GM23338 (cell line): ENCODE measurements at regions not wholly inside any gene's neighbourhood (a gene's known extent, or its start where the extent isn't known, plus 50 kb on each side); places are given as distances from the start of the nearest gene placed in this dataset.

Experiments used
- ATAC-seq: fragments of 200-7000 bp; cut with Tn5 transposase; 3 replicates; pipeline ENCODE4 v1.9.1; 2020
- DNase-seq: peaks from one replicate; pipeline ENCODE4 v3.0.0-alpha.2; 2015; ENCODE audit warnings: low spot score
- H2AFZ ChIP-seq: fragments of 200-600 bp; sonication (generic); 2 replicates; pipeline ENCODE4 v1.8.0; 2016; ENCODE audit warnings: antibody characterized with exemption, mild to moderate bottlenecking, moderate library complexity
- H3F3A ChIP-seq: fragments of 200-600 bp; sonication (generic); replicated peaks from 2 replicates; pipeline ENCODE4 v1.8.0; 2017; ENCODE audit warnings: antibody characterized with exemption, mixed run types, low read depth
- H3K27ac ChIP-seq: fragments of 200-600 bp; sonication (generic); 2 replicates; pipeline ENCODE4 v1.6.1; 2016; ENCODE audit warnings: low read depth
- H3K27me3 ChIP-seq: fragments of 200-600 bp; sonication (generic); 2 replicates; pipeline ENCODE4 v1.8.0; 2016; ENCODE audit warnings: mild to moderate bottlenecking, mixed run types, moderate library complexity; ENCODE audit not compliant: insufficient read depth
- H3K36me3 ChIP-seq: fragments of 200-600 bp; sonication (generic); 2 replicates; pipeline ENCODE4 v1.8.0; 2016; ENCODE audit warnings: mild to moderate bottlenecking; ENCODE audit not compliant: insufficient read depth
- H3K4me1 ChIP-seq: fragments of 200-600 bp; sonication (generic); 2 replicates; pipeline ENCODE4 v1.8.0; 2016; ENCODE audit warnings: mild to moderate bottlenecking, moderate library complexity; ENCODE audit not compliant: insufficient read depth
- H3K4me2 ChIP-seq: fragments of 200-600 bp; sonication (generic); 2 replicates; pipeline ENCODE4 v1.7.1; 2017; ENCODE audit warnings: mixed run types
- H3K4me3 ChIP-seq: fragments of 200-600 bp; sonication (generic); 2 replicates; pipeline ENCODE4 v1.6.1; 2016; ENCODE audit warnings: mixed run types
- H3K79me2 ChIP-seq: fragments of 200-600 bp; sonication (generic); replicated peaks from 2 replicates; pipeline ENCODE4 v1.8.0; 2017; ENCODE audit warnings: mild to moderate bottlenecking; ENCODE audit not compliant: insufficient read depth
- H3K9me2 ChIP-seq: fragments of 200-600 bp; sonication (generic); 2 replicates; pipeline ENCODE4 v1.8.0; 2017; ENCODE audit not compliant: insufficient read depth
- H4K20me1 ChIP-seq: fragments of 200-600 bp; sonication (generic); replicated peaks from 2 replicates; pipeline ENCODE4 v1.8.0; 2017; ENCODE audit warnings: mild to moderate bottlenecking; ENCODE audit not compliant: insufficient read depth
- H3K27ac Mint-ChIP-seq: 2 replicates; pipeline ENCODE4 v1.8.0; 2020; ENCODE audit warnings: inconsistent platforms, mild to moderate bottlenecking, moderate library complexity, mixed read lengths
- H3K27me3 Mint-ChIP-seq: 3 replicates; pipeline ENCODE4 v1.8.0; 2022; ENCODE audit warnings: low read depth, mild to moderate bottlenecking, moderate library complexity, mixed read lengths, inconsistent platforms; ENCODE audit not compliant: insufficient read depth, poor library complexity
- H3K36me3 Mint-ChIP-seq: 3 replicates; pipeline ENCODE4 v1.8.0; 2021; ENCODE audit warnings: low read depth, mild to moderate bottlenecking, inconsistent platforms, moderate library complexity, mixed read lengths
- H3K4me1 Mint-ChIP-seq: 3 replicates; pipeline ENCODE4 v1.8.0; 2020; ENCODE audit warnings: mild to moderate bottlenecking, inconsistent platforms, mixed read lengths
- H3K4me3 Mint-ChIP-seq: 3 replicates; pipeline ENCODE4 v1.8.0; 2021; ENCODE audit warnings: moderate library complexity, mild to moderate bottlenecking, inconsistent platforms, mixed read lengths
- H3K9me3 Mint-ChIP-seq: 3 replicates; pipeline ENCODE4 v1.8.0; 2020; ENCODE audit warnings: moderate library complexity, mild to moderate bottlenecking, inconsistent platforms, mixed read lengths
- CREB1 ChIP-seq: fragments of 250-450 bp; sonication (Bioruptor Pico); IDR thresholded peaks from 2 replicates; pipeline ENCODE4 v1.5.0; 2020; ENCODE audit warnings: low read depth, mild to moderate bottlenecking, moderate library complexity
- EZH2 ChIP-seq: fragments of 200-600 bp; sonication (generic); IDR thresholded peaks from one replicate; pipeline ENCODE4 v1.8.0; 2017; ENCODE audit warnings: antibody characterized with exemption, mild to moderate bottlenecking, low read depth; ENCODE audit not compliant: unreplicated experiment
- NANOG ChIP-seq: IDR thresholded peaks from 2 replicates; pipeline ENCODE4 v1.6.1; 2016; ENCODE audit warnings: antibody characterized with exemption, borderline replicate concordance
- POLR2AphosphoS5 ChIP-seq: IDR thresholded peaks from 2 replicates; pipeline ENCODE4 v1.6.1; 2016; ENCODE audit warnings: antibody characterized with exemption, low read depth
- STAT1 ChIP-seq: IDR thresholded peaks from one replicate; pipeline ENCODE4 v1.6.1; 2016; ENCODE audit warnings: antibody characterized with exemption; ENCODE audit not compliant: unreplicated experiment
- TF ChIP-seq, protein P1 (sequence below), 2 experiments: fragments of 200-600 bp in 1 of 2; sonication (generic) in 1 of 2; conservative IDR thresholded peaks; 2 replicates each; pipeline versions ENCODE4 v1.5.1 to v1.6.1; 2016 to 2017; ENCODE audit warnings: antibody characterized with exemption in 2 of 2, low read depth in 2 of 2, mild to moderate bottlenecking in 2 of 2, moderate library complexity in 1 of 2
- TF ChIP-seq, protein P2 (sequence below): fragments of 250-450 bp; sonication (Bioruptor Pico); IDR thresholded peaks from 2 replicates; pipeline ENCODE4 v1.5.0; 2020; ENCODE audit warnings: mild to moderate bottlenecking, moderate library complexity
- TF ChIP-seq, protein P3 (sequence below): IDR thresholded peaks from 2 replicates; pipeline ENCODE4 v1.6.1; 2016; ENCODE audit warnings: antibody characterized with exemption

DNA sequence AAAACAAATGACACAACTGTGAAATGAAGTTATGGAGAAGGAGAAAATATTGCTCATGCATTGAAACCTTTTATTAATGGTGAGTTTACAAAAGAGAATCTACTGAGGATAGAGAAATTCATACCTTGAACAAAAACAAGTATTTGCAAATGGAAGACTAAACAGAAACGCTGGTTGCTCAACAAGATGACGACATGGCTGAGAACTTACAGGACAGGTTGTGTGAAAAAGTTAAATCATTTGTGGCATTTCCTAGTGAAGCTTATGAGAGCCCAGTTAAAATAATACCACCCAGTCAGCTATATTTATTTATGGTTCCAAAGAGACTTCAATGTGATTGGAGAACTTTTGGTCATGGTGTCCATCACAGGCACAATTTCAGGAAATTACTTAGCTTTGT is 148.6 kb upstream of the PKDCC start:
- no peak for ATAC-seq
- H3K9me2 ChIP-seq: 0 out of 2 replicates have a peak, but pooled peaks cover 10% of the 10 kb centered on the region
- H3K4me2 ChIP-seq: no peak overlapping the region
- no peak overlapping the region for H3K27ac ChIP-seq
- H4K20me1 ChIP-seq: no peaks in the 10 kb centered on the region
- no peak overlapping the region for H2AFZ ChIP-seq
- H3K36me3 ChIP-seq: no peaks in the 10 kb centered on the region
- H3K79me2 ChIP-seq: no peaks in the 10 kb centered on the region
- H3F3A ChIP-seq: no peaks in the 10 kb centered on the region
- peaks cover 5% of the 10 kb centered on the region for H3K27me3 Mint-ChIP-seq
- no peaks in the 10 kb centered on the region for H3K36me3 Mint-ChIP-seq
- no peaks in the 10 kb centered on the region for H3K9me3 Mint-ChIP-seq
- H3K27ac Mint-ChIP-seq: no peak overlapping the region
- no peak for DNase-seq
- TF ChIP-seq, protein P1, sequence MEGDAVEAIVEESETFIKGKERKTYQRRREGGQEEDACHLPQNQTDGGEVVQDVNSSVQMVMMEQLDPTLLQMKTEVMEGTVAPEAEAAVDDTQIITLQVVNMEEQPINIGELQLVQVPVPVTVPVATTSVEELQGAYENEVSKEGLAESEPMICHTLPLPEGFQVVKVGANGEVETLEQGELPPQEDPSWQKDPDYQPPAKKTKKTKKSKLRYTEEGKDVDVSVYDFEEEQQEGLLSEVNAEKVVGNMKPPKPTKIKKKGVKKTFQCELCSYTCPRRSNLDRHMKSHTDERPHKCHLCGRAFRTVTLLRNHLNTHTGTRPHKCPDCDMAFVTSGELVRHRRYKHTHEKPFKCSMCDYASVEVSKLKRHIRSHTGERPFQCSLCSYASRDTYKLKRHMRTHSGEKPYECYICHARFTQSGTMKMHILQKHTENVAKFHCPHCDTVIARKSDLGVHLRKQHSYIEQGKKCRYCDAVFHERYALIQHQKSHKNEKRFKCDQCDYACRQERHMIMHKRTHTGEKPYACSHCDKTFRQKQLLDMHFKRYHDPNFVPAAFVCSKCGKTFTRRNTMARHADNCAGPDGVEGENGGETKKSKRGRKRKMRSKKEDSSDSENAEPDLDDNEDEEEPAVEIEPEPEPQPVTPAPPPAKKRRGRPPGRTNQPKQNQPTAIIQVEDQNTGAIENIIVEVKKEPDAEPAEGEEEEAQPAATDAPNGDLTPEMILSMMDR (conservative IDR thresholded peaks at IDR 0.05; ENCODE audit: low read depth in 2 of 2): no peak
- TF ChIP-seq CREB1 (CRISPR knock-in tag): no peak
- no peak for TF ChIP-seq STAT1
- TF ChIP-seq, protein P2, sequence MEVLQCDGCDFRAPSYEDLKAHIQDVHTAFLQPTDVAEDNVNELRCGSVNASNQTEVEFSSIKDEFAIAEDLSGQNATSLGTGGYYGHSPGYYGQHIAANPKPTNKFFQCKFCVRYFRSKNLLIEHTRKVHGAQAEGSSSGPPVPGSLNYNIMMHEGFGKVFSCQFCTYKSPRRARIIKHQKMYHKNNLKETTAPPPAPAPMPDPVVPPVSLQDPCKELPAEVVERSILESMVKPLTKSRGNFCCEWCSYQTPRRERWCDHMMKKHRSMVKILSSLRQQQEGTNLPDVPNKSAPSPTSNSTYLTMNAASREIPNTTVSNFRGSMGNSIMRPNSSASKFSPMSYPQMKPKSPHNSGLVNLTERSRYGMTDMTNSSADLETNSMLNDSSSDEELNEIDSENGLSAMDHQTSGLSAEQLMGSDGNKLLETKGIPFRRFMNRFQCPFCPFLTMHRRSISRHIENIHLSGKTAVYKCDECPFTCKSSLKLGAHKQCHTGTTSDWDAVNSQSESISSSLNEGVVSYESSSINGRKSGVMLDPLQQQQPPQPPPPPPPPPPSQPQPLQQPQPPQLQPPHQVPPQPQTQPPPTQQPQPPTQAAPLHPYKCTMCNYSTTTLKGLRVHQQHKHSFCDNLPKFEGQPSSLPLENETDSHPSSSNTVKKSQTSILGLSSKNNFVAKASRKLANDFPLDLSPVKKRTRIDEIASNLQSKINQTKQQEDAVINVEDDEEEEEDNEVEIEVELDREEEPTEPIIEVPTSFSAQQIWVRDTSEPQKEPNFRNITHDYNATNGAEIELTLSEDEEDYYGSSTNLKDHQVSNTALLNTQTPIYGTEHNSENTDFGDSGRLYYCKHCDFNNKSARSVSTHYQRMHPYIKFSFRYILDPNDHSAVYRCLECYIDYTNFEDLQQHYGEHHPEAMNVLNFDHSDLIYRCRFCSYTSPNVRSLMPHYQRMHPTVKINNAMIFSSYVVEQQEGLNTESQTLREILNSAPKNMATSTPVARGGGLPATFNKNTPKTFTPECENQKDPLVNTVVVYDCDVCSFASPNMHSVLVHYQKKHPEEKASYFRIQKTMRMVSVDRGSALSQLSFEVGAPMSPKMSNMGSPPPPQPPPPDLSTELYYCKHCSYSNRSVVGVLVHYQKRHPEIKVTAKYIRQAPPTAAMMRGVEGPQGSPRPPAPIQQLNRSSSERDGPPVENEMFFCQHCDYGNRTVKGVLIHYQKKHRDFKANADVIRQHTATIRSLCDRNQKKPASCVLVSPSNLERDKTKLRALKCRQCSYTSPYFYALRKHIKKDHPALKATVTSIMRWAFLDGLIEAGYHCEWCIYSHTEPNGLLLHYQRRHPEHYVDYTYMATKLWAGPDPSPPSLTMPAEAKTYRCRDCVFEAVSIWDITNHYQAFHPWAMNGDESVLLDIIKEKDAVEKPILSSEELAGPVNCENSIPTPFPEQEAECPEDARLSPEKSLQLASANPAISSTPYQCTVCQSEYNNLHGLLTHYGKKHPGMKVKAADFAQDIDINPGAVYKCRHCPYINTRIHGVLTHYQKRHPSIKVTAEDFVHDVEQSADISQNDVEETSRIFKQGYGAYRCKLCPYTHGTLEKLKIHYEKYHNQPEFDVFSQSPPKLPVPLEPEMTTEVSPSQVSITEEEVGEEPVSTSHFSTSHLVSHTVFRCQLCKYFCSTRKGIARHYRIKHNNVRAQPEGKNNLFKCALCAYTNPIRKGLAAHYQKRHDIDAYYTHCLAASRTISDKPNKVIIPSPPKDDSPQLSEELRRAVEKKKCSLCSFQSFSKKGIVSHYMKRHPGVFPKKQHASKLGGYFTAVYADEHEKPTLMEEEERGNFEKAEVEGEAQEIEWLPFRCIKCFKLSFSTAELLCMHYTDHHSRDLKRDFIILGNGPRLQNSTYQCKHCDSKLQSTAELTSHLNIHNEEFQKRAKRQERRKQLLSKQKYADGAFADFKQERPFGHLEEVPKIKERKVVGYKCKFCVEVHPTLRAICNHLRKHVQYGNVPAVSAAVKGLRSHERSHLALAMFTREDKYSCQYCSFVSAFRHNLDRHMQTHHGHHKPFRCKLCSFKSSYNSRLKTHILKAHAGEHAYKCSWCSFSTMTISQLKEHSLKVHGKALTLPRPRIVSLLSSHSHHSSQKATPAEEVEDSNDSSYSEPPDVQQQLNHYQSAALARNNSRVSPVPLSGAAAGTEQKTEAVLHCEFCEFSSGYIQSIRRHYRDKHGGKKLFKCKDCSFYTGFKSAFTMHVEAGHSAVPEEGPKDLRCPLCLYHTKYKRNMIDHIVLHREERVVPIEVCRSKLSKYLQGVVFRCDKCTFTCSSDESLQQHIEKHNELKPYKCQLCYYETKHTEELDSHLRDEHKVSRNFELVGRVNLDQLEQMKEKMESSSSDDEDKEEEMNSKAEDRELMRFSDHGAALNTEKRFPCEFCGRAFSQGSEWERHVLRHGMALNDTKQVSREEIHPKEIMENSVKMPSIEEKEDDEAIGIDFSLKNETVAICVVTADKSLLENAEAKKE (CRISPR knock-in tag): no peak
- TF ChIP-seq, protein P3, sequence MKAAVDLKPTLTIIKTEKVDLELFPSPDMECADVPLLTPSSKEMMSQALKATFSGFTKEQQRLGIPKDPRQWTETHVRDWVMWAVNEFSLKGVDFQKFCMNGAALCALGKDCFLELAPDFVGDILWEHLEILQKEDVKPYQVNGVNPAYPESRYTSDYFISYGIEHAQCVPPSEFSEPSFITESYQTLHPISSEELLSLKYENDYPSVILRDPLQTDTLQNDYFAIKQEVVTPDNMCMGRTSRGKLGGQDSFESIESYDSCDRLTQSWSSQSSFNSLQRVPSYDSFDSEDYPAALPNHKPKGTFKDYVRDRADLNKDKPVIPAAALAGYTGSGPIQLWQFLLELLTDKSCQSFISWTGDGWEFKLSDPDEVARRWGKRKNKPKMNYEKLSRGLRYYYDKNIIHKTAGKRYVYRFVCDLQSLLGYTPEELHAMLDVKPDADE: no peak
- no peak for TF ChIP-seq POLR2AphosphoS5
- TF ChIP-seq NANOG: no peak
- TF ChIP-seq EZH2: no peak
- no peak overlapping the region for H3K4me3 Mint-ChIP-seq
- no peaks in the 10 kb centered on the region for H3K27me3 ChIP-seq
- no peaks in the 10 kb centered on the region for H3K4me1 ChIP-seq
- no peaks in the 10 kb centered on the region for H3K4me1 Mint-ChIP-seq
- H3K4me3 ChIP-seq: no peak overlapping the region
